Medulla oblongata (tissue), 1 donor: ENCODE measurements at regions not wholly inside any gene's neighbourhood (a gene's known extent, or its start where the extent isn't known, plus 50 kb on each side); places are given as distances from the start of the nearest gene placed in this dataset.

Experiments
- DNase-seq: peaks from one replicate; pipeline ENCODE4 v3.0.0-alpha.2; 2015; ENCODE audit errors: extremely low spot score

GRCh38 chr5:82850393-82850792 is 226.8 kb downstream of the TMEM167A start:
- DNase-seq, result no peak

- DNase-seq, result no peak
Measured at GRCh38 chr5:82849885-82850284, 227.3 kb downstream of the TMEM167A start.

DNA sequence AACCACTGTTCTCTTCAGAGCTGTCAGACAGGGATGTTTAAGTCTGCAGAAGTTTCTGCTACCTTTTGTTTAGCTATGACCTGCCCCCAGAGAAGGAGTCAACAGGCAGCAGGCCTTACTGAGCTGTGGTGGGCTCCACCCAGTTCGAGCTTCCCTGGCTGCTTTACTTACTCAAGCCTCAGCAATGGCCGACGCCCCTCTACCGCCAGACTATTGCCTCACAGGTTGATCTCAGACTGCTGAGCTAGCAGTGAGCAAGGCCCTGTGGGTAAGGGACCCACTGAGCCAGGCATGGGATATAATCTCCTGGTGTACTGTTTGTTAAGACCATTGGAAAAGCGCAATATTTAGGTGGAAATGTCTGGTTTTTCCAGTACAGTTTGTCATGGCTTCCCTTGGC is 229.6 kb downstream of the TMEM167A start:
- DNase-seq, result no peak

GRCh38 chr5:82839881-82840280 is 237.3 kb downstream of the TMEM167A start:
- DNase-seq, result no peak

DNA sequence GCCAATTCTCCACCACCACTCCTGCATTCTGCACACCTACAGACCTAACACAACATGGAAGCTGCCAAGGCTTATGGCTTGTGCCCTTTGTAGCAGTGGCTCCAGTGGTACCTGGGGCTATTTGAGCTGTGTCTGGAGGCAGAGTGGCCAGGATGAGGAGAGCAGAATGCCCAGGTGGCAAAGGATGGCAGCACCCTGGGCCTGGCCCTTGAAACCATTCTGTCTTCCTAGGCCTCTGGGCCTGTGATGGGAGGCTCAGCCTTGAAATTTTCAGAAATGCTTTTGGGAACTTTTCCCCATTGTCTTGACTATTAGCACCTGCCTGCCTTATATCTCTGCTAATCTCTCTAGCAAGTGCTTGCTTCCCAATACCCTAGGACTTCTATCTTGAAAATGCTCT is 241.7 kb downstream of the TMEM167A start:
- DNase-seq, result no peak

GRCh38 chr5:82834151-82834550 is 243.0 kb downstream of the TMEM167A start:
- no peak for DNase-seq

DNA sequence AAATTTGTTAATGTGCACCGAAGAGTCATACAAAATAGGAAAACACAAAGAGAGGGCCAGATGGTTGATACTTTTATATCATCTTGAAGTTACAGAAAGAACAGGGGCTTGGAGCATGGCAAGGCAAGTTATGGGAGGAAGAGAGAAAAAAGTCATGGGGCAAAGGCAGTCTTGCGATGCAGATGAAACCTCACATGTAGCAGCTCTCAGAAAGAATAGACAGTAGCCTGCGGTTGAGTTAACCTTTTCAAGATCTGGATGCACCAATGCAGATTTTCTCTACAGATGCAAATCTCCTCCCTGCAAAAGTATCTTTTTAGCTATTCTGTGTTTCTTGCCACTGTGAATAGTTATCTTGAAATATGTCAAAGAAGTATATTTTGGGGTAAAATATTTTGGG is 243.9 kb downstream of the TMEM167A start:
- no peak for DNase-seq

DNA sequence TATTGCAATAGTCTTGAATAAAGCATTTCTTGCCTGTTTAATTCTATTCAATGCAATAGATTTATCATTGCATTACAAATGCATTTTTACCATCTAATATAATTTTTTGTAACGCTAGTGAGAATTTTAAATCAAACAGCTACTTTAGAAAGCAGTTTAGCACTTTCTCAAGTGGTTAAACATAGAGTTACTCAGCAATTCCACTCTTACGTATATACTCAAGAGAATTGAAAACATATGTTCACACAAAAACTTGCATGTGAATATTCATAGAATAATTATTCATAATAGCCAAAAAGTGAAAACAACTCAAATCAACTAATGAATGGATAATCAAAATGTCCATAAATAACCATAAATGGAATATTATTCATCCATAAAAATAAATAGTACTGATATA is 244.7 kb downstream of the TMEM167A start:
- DNase-seq, result no peak

DNA sequence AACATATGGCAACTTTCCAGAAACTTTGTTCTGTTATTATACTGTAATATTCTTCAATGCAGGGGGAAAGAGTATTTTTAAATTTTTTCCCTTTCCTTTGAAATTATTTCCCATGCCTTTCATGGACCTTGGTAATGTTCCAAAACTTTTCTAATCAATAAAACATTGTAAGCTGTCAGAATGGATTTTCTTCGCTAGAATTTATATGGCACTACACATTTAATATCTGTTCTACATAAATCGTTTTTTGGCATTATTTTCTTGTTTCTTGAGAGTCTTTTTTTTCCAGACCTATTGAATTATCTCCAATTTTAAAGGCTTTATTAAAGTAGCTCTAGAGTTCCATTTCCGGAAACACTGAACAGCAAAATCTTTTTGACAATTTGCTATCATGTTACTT is 249.0 kb downstream of the TMEM167A start:
- no peak for DNase-seq

GRCh38 chr5:82827651-82828050 is 249.5 kb downstream of the TMEM167A start:
- no peak for DNase-seq

DNA sequence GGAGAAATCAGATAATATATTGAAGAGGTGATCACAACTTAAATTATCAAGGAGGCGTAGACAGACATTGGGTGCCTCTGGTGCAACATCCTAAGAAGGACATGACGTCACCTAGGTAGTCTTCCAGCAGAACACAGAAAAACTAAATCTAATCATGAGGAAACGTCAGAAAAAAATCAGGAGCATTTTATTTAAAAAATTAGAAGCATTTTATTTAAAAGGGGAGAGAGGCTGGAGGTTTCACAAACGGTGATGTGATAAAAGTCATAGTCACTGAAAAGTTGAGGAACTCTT is 254.6 kb downstream of the TMEM167A start:
- no peak for DNase-seq

DNA sequence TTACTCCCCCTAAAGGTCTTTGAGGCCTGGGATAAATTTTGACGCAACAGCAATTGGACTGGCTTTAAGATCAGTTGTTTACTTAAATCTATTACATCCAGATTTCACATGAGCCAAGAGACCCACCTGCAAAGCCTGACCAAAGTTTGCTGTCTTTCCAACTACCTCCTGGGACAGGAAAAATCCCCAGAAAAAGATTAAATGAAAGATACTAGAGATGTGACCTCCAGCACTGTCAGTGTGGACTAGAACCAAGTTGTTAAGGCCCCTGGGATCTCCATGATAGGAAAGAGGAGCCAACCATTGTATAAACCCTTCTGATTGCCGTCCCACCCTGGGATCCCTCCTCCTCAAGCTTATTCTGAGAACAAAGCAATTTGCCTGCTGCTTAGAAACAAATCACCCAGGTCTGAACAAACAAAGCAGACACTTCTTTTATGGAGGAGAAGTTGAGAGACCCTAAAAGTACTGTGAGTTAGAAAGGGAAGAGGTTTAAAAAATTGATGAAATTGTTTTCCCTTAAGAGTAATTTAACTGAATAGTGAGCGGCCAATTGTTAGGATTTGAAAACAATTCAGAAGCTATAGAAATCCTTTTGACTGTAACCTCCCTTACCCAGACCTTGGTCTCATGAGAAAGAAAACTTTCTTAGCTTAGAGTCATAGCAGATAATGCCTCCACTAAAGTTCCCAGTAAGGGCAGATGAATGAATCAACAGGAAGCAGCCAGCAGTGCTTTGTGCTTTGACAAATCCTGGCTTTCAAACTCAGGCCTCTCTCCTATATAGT is 255.2 kb downstream of the TMEM167A start:
- DNase-seq, result no peak

GRCh38 chr5:82820961-82821845 is 256.0 kb downstream of the TMEM167A start:
- DNase-seq, result no peak

GRCh38 chr5:82820188-82820587 is 257.0 kb downstream of the TMEM167A start:
- no peak for DNase-seq

DNA sequence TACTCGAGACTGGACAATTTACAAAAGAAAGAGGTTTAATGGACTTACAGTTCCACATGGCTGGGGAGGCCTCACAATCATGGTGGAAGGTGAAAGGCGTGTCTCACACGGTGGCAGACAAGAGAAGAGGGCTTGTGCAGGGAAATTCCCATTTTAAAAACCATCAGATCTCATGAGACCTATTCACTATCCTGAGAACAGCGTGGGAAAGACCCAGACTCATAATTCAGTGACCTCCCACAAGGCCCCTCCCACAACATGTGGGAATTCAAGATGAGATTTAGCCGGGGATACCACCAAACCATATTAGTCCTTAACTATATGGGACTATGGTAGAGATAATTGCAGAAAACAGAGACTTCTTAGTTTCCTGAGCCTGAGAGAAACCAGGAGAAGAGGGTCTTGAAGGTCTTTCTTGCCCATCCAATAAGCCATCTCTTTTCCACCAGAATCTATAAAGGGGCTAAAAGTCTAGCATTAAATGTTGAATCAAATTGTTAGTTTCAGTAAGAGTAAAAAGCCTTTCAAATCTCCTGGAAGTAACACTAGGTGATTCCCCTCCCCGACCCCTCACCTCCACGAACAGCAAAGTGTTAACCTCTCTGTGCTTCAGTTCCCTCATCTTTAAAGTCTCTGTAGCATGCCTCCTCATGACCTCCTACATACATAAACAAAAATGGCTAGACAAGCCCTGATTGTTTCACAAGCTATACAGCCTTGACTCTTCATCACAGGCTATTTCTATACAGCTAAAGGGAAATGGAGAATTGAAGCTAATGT is 259.1 kb downstream of the TMEM167A start:
- no peak for DNase-seq

DNA sequence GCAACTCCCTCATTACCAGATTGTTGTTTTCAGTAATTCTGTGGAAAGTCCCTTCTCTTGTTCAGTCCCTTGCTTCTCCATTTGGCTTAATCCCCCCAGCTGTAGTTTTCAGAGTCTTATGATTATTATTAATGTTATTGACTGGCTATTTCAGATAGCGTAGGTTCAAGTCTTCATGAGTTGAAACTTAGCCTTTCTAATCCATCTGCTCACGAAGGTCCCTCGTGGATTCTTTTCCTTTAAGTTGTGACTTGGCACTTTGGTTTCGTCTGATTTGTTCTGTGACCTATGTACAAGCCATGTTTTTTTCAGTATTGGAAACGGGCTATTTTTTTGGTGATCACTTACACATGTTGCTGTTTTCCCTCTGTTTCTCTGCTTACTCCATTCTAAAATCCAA is 260.3 kb downstream of the TMEM167A start:
- DNase-seq, result no peak

DNA sequence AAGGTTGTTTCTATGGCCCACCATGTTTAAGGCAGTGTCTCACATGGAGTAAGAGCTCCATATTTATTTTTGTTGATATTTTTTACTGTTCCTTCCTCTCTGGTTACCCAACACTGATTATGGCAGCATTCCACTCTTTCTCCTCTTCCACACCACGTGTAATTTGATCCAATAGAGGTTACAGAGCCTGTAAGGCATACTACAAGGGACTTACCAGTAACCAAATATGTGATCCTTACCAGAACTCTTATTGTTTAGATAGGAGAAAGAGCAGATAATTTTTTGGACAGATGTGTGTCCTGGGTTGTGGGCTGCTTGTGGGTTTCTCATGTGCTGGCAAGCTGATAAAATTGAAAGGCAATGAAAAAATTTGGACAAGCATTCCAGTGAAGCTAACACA is 261.3 kb downstream of the TMEM167A start:
- no peak for DNase-seq

GRCh38 chr5:82813861-82814260 is 263.3 kb downstream of the TMEM167A start:
- DNase-seq, result no peak

DNA sequence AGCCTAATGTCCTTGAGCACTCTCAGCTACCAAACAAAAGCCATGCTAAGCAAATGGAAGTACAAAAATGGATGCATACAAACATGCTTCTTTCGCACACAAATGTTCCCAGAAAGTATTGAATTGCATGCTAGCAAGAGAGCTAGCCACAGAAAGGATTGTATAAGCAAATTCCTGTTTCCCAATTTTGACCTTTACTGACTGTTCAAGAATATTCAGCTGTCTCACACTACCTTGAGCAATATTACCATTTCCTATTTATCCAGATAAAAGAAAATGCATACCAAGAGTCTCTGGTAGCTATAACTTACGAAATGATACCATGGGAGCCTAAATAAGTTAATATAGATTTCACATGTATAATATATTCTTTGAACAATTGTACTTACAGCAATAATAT is 264.6 kb downstream of the TMEM167A start:
- DNase-seq, result no peak

DNA sequence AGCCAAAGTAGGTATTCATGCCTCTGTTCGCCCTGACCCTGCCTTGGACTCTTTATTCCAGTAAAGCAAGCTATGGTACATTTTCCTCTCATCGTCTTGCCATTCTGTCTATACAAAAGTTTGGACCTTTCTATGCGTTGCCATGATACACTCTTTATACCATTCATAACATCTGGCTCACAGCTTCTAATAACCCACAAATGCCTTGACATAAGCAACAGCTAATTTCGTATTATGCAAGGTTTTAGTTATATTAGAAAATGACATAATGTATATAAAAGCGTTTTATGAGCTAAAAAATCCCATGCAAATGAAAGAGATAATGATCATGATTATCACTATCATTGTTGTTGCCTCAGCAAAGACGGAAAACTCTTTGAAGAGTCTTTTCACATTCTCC is 265.7 kb downstream of the TMEM167A start:
- DNase-seq, result no peak

DNA sequence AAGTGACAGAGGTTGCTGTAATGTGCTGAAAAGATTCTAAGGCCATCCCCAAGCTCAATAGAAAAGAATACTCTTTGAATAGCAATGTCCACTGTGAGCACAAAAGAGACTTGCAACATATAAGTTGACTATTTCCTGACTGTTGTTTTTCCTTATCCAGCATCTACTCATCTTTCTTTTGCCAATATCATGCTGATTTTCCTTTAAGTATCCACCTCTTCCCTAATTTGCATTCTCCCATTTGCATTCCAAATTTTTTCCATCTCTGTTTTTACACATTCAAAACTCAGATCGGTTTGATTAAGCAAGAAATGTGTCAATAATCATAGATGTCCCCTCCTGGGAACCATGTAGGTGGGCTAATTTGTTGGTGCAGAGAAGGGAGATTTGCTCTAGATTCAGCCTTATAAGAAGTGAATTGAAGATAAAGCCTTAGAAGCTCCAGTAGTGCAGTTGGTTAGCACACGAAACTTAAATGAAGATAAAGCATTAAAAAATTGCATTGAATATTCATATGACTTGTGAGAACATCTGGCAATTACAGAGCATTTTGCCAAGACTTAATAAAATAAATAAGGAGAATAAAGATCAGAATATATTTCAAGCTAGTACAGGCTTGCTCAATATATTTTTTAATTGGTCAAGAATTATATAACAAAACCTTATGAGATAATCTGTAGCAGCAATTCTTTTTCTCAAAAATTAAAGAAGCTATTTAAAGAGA is 267.6 kb downstream of the TMEM167A start:
- no peak for DNase-seq

GRCh38 chr5:82808960-82809359 is 268.2 kb downstream of the TMEM167A start:
- no peak for DNase-seq
